Activated T-helper 1 cell treated with anti-CD3 and anti-CD28 coated beads, Interleukin-2, amount 50 U/mL, for 16 hours (primary cell): ENCODE measurements at regions not wholly inside any gene's neighbourhood (a gene's known extent, or its start where the extent isn't known, plus 50 kb on each side); places are given as distances from the start of the nearest gene placed in this dataset.
"Not testable (repeated sequence)": the region's sequence is repeated elsewhere in the genome, so short reads cannot be mapped to it uniquely, and the experiment has no call there.

ENCODE experiments used
- DNase-seq, 2 donors: peaks; one replicate each; pipeline ENCODE4 v3.0.0-alpha.2; 2020; ENCODE audit warnings: low read depth in 1 of 2, low spot score in 1 of 2

DNA sequence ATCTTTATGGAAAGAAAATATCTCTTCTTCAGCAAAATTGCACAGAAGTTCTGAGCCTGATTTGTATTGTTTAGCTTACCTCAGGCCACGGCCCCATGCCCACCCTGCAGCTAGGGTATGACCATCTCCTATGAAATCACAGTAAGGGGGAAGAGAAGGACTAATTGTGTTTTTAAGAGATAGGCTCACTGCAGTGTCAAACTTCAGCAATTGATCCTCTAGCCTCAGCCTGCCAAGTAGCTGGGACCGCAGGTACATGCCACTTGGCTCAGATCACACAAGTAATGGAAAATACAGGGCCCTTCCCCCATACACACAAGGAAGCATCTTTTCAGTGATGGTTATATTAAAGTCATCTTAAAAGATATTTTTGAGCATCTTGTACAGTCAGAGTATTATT lies 60.0 kb downstream of the DMAC1 start:
- no peak for DNase-seq

DNA sequence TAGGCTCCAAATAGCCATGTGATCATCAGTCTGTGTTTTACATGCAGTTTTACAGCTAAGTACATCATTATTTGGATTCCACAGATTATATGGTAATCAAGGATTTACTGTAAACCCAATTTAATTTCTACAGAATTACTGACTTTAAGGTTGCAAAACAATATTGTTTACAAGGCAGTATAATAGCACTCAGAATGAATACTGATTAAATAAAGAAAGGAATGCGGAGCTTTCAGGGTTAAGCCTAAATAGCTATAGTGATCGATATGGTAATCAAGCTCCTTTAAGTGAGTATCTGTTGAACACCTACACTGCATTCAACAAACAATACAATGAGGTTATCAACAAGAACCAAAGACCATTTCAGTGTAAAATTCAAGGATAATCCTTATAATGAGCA lies 64.3 kb downstream of the DMAC1 start:
- no peak for DNase-seq

DNA sequence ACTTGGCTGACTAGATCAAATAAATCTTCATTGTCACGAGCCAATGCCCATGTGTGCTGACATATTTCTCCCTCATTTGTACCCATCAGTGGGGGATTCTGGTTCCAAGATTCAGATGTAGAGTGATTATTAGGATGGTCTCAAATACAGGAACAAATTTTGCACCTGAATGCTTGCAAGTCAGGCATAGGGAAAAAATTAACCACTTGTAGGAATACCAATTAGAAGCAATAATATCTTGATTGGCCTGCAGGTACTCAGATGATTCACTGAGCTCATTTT lies 69.5 kb downstream of the DMAC1 start:
- DNase-seq: no peak

DNA sequence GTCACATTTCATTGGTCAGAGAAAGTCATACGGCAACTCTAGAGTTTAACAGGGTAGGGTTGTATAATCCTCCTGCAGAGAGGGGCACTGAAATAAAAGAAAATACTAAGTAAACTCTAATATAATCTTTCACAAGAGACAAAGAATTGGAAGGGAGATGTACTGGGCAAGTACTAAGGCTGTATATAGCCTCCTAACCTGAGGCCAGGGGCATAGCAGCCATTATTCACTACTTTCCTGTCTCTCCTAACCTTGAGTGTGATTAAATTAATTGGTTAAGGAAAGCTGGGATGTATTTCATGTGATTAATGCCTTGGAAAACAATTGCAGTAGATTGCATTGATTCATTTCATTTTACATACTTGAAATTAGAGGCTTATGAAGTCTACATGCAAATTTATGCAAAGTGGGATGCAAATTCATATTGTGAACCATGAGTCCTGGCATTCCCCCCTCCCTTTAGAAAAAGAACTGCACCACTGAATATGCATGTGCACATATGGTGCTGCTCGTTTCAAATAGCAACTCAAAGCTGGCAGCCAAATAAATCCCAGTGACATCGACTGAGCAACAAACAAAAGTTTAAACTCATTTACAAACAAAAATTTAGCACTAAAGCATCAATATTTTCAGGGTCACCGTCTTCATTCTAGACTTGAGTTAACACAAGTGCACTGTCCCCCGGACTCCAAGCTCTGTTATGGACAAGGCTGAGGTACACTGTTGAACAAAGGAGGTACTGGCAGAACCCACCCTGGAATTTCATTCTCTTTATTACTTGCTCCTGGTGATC lies 70.0 kb downstream of the DMAC1 start:
- no peak for DNase-seq

DNA sequence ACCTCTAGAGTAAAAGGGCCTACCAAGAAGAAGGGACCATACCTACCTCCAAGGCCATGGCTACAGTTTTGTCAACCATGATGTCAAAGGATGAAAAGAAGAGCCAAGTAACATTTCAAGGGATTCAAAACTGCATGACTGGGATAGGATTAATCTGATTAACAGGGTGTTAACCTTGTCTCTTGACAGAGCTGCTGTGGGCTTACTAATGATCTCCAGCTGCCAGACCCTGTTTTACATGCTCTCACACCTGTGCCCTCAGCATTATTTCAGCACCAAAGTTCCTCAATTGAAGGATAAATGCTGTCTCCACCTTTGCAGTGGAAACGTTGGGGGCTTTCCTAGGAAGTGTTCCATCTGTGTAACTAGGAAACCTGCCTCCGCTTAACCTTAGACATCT lies 78.3 kb downstream of the DMAC1 start:
- DNase-seq: no peak

DNA sequence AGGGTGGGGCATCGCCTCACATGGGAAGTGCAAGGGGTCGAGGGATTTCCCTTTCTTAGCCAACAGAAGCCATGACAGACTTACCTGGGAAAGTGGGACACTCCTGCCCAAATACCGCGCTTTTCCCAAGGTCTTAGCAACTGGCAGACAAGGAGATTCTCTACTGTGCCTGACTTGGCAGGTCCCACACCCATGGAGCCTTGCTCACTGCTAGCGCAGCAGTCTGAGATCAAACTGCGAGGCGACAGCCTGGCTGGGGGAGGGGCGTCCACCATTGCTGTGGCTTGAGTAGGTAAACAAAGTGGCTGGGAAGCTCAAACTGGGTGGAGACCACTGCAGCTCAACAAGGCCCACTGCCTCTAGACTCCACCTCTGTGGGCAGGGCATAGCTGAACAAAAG lies 86.5 kb downstream of the DMAC1 start:
- not testable (repeated sequence) for DNase-seq

DNA sequence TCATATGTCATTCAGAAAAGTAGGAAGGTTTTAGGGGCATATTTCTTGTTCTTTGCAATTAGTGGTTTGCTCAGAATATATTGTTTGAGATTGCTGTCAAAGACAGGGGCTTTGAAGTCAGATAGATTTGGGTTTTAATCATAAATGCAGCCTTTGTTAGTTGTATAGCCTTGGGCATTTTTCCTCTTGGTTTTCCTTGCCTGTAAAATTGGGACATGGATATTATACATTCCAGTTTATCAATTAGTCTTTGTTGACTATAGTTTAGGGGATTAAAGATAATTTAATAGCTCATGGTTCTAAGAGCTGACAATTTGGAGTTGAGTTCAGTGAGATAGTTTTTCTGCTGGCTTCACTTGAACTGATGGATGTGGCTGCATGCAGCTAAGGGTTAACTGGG lies 88.9 kb downstream of the DMAC1 start:
- no peak for DNase-seq

DNA sequence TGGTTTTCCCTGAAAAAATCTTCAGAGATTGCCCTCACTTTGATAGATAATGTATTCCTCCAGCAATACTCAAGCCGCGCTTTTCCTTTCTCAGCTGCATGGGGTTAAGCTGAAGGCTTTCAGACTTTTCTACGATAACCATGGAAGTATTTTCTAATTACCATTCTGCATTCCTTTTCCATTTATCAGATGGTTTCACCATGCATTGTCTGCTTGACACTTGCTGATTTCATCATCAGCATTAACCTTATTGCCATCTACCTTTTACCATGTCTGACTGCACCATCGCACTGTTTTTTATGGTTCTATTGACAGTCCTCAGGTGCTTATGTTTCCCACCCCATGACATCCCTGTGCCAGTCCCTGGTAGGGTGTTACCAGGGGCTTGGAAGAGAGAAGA lies 91.6 kb downstream of the DMAC1 start:
- DNase-seq: no peak

DNA sequence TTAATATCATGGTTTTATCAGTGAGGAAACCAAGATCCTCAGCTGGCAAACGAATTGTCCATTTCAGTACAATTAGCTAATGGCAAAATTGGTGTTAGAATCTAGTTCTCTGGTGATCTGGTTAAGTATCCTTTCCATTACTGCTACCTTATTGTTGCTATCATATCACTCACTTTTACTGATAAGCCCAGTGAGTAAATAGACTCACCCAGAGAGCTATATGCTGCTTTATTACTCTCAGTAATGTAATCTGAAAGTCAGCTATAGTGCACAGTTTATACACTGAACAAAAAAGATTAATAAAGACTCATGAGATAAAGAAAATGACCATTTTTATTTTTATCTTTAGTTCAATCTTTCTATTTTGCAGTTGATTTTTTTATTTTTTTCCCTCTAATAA lies 95.0 kb downstream of the DMAC1 start:
- no peak for DNase-seq

DNA sequence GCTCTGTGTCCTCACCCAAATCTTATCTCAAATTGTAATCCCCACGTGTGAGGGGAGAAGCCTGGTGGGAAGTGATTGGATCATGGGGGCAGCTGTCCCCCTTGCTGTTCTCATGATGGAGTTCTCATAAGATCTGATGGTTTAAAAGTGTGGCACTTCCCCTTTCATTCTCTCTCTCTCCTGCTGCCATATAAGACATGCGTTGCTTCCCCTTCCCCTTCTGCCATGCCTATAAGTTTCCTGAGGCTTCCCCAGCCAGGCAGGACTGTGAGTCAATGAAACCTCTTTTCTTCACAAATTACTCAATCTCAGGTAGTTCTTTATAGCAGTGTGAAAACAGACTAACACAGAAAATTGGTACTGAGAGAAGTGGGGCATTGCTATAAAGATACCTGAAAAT lies 107.7 kb downstream of the DMAC1 start:
- DNase-seq: no peak

DNA sequence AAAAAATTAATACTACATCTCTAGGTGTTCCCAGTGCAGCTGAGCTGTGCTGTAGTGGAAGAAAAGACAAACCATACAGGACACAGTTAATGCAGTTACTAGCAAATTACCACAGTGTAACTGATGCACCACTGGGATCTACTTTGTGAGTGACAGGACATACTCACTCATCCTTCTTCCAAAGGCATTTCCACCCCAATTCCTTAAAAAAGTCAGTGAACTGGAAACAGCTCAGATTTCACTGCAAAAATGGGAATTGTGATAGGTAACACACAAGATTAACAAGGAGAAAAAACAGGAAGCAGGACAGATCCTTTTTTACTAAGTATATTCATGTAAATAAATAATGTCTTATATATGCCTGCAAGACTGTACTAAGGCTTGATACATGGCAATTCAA lies 109.6 kb downstream of the DMAC1 start:
- DNase-seq: no peak

DNA sequence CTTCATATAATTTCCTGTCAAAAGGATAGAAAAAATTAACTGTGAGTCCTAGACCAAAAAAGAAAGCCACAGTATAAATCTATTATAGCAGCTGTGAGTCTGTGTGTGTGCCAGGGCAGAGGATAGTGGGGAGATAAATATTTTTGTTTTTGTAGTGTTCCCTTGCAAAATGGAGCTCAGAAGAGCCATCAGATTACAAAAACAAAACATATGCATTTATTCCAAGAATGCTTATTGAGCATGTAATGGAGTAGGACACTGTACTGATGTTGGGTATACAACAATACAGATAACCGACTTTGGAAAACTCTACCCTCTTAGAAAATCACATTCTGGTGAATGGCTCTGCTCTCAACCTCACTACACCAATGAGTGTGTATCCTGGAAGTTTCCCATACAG lies 111.0 kb downstream of the DMAC1 start:
- no peak for DNase-seq

DNA sequence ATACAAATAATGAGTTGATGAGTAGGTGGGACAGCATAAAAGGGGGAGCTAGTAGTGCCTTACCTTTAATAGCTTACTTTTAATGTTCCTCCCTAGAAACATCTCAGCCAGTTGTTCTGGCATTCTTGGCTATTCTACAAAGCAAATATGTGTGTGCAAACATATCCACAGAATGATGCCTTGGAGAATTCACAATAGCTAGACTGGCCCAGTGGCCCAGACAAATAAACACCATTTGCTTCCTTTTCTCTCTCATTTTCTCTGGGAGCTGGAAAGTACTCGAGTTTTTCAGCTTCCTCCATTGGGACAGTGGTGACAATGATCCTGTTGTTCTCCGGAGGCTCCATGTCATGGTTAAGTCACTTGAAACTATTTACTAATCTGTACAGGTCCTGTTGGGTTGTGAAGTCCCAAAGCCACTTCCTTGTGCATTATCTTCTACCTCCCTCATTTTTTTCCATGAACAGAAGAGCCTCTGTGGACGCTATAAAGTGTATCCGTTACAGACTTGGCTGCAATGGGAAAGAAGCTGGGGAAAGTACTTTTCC lies 122.9 kb downstream of the DMAC1 start:
- DNase-seq: no peak

DNA sequence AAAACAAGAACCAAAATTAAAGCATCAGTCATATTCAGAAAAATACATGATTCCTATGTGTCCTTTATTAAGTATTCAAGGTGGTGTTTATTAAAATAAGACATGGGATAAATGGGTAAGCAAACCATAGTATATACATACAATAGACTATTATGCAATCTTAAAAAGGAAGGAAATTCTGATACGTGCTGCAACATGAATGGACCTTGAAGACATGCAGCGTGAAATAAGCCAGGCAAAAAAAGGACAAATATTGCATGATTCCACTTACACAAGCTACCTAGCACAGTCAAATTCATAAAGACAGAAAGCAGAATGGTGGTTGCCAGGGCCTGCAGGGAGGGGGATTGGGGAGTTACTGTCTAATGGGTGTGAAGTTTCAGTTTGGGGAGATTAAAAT lies 127.7 kb downstream of the DMAC1 start:
- DNase-seq: no peak

DNA sequence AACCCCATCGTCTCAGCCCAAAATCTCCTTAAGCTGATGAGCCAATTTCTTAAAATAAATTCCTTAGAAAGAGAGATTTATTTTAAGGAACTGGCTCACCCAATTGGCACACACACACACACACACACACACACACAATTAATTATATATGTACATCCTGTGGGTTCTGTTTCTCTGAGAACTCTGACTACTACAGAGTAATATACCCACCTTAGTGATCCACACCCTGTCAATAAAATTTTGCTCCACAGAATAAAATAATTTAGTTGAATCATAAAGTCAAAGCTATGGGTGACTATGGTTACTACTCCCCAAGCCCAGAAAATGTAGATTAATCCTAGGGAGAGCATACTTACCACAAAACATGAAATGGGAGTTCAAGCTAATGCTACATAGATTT lies 131.0 kb downstream of the DMAC1 start:
- no peak for DNase-seq

DNA sequence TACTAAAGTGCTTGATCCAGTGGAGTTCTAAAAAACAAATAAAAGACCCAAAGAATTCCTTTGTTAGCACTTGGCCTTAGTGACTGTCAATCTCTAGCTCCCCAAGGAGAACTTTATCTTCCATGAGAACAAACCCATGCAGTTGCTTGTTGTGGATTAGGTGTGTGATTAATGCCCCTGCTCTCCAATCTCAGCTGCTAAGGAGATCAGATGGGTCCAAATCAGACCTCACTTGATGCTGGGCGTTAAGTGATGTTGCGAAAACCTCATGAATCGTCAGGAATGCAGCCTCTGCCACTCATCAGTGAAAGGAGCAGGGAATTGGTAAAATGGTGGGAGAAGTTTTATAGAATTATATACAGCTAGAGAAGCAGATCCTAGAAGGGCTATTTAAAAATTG lies 133.7 kb downstream of the DMAC1 start:
- DNase-seq: no peak

DNA sequence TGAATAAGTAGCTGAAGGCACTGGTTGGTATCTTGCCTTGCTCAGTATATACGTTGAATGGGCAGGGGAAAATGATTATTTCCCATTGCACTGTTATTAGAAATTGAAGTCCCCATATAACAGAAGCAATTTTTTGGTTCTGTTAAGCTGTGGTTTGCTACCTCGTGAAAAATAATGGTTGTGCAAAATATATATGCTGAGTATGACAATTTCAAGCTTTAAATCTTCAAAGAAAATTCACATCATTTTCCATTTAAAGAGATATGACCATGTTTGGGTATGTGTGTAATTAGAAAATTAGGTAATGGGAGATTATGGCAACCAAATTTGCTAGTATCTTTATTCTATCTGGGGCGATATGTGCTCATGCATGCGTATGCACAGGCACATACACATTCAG lies 139.8 kb downstream of the DMAC1 start:
- DNase-seq: no peak

DNA sequence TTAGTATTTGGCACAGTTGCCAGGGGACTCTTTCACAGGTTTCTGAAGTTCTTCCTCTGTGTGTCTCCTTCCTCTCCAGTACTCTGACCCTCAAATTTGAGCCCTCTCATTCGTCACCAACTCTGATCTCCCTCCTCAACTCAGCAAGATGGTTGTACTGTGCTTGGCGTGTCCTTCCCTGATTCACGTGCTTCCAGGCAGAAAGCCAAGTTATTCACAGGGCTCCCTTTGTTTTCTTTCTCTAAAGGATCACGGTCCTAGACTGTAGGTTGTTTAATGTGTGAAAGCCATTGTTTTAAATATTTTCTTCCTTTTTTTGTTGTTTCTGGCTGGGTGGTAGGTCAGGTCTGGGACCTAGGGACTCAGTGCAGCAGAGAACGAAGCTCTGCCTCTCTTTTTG lies 142.9 kb downstream of the DMAC1 start:
- DNase-seq: no peak

DNA sequence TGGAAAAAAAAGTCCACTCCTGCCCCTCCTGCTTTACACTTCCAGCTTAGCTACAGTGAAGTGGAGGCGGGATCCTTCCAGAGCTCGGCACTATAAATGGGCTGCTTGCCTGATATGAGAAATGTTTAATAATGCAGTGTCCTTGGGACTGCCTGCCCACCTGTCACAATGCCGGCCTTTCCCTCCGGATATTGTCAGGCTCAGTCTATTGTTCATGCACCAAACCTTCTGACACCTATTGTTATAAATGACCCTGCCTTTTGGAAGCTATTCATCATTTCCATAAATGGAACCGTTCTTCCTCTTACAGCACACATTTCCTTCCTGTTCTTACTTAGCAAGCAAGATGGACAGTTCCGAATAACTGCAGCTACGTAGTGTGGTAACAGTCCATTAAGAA lies 146.3 kb downstream of the DMAC1 start:
- DNase-seq: no peak

DNA sequence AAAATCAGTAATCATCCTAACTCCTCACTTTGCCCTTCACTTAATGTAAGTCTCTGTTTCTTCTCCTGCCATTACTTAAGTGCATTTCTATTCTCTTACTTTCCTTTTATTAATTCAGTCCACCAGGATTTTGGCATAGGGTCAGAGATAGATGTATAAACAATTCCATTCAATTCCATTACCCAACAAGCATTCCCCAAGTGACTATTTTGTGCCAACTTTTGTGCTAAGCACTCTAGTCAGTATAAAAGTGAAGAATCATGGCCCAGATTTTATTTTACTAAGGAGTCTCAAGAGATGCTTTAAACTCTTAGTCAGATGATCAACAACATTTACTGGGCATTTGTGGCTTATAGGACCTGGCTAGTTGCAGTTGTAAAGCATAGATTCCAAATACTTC lies 159.3 kb downstream of the DMAC1 start:
- no peak for DNase-seq

DNA sequence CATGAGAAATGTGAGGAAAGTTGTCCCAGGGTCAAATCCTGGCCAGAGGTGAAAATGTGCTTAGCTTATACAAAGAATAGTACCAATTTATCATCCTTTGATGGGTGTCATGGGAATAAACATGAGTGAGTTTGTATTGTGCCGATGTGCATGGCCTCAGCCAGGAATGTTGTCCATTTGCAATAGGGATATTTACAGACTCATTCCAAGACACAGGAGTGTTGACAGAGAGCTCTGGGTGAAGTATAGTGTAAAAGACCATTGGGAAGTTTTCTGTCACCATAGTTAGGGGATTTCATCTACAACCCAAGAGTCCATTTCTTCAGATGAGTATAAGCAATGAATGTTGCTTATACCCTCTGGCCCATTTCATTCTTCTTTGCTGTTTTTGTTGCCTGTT lies 160.1 kb downstream of the DMAC1 start:
- DNase-seq: no peak

DNA sequence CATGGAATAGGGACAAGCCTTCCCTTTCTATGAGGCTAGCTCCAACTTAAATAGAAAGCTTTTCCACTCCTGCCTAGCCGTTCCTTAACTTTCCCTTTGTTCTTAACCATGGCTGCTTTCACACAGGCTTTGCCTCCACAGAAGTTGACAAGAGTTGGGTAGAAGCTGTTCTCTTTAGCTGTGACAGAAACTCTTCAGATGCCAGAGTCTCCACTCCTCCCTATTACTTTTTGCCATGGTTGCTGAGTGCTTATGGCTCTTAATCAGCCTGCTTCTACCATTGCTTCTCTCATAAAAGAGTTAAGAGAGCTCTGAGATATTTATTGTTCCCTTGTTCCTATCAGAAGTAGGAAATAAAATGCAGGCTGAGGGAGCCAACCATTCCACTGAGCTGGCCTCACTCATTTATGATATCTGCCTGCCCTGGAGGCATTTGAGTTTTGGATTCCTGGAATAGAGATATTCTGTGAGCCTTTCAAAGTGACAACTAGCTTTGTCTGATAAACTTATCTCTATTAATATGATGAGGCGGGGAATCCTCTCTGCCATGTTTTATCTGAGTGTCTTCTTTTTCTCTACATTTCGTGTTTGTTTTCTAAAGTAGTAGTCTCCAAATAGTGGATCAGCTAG lies 162.6 kb downstream of the DMAC1 start:
- DNase-seq: no peak

DNA sequence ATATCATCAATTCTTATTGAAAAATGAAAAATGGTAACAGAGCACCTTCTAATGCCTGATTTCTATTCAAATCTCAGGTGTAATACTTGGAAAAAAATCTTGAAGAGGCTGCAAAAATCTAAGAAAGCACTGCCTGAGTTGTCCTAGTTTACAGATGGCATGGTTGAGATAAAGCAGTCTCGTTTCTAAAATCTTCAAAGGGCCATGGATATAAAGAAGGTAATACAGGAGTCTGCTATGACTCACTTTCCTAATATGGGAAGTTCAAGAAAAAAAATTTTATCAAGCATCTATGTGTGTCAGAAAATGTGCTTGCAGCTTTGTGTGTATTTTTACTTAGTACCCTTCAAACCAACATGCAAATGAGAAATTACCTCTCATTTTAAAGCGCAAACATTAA lies 163.3 kb downstream of the DMAC1 start:
- DNase-seq: no peak
